DOHH2 (cell line): ENCODE measurements at regions not wholly inside any gene's neighbourhood (a gene's known extent, or its start where the extent isn't known, plus 50 kb on each side); places are given as distances from the start of the nearest gene placed in this dataset.

Experiments used
- EZH2phosphoT487 ChIP-seq: fragments of 200-600 bp; sonication (generic); IDR thresholded peaks from 2 replicates; pipeline ENCODE4 v1.6.1; 2017; ENCODE audit warnings: borderline replicate concordance, mild to moderate bottlenecking, antibody characterized with exemption, low read length, moderate library complexity, mixed read lengths
- TF ChIP-seq, protein P1 (sequence below): fragments of 200-600 bp; sonication (generic); IDR thresholded peaks from one replicate; pipeline ENCODE4 v1.5.1; 2014; ENCODE audit warnings: antibody characterized with exemption, mild to moderate bottlenecking, low read depth, low read length; ENCODE audit not compliant: poor library complexity, severe bottlenecking

DNA sequence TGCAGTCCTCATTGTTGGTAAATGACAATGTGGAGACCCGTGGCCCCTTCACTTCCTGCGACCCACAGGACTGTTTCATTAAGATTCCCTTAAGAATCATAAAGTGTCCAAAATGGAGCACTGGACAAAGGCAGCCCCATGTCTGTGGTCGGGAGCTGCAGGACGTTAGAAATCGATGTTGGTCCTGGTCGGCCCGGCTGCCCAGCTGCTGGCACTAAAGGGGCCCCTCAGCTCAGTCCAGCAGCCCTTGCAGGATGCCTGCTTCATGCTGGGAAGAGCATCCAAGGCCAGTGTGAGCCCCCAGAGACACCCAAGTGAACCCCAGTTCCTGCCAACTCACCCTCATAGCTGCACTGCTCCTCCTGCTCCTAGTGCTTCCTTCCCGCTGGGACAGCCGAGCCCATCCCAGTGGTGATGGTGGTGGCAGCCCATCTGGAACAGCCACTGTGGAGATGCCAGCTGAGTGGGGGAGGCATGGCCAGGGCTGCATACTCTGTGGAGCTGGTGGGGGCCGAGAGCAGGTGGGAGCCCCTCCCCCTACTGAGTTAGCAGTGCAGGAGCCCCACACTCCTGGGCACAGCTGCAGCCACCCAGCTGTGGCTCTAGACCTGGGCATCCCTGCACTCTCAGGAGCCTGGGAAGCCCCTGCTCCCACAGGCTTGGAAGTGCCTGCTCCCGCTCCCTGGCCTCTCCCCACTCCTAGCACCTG is 168.0 kb upstream of the IRX2 start:
- TF ChIP-seq, protein P1, sequence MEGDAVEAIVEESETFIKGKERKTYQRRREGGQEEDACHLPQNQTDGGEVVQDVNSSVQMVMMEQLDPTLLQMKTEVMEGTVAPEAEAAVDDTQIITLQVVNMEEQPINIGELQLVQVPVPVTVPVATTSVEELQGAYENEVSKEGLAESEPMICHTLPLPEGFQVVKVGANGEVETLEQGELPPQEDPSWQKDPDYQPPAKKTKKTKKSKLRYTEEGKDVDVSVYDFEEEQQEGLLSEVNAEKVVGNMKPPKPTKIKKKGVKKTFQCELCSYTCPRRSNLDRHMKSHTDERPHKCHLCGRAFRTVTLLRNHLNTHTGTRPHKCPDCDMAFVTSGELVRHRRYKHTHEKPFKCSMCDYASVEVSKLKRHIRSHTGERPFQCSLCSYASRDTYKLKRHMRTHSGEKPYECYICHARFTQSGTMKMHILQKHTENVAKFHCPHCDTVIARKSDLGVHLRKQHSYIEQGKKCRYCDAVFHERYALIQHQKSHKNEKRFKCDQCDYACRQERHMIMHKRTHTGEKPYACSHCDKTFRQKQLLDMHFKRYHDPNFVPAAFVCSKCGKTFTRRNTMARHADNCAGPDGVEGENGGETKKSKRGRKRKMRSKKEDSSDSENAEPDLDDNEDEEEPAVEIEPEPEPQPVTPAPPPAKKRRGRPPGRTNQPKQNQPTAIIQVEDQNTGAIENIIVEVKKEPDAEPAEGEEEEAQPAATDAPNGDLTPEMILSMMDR, result no peak
- TF ChIP-seq EZH2phosphoT487, result no peak
